Progenitor cell of endocrine pancreas (in vitro differentiated cells): ENCODE measurements at regions not wholly inside any gene's neighbourhood (a gene's known extent, or its start where the extent isn't known, plus 50 kb on each side); places are given as distances from the start of the nearest gene placed in this dataset.

Experiments used
- DNase-seq: peaks from one replicate; pipeline ENCODE4 v3.0.0; 2021; ENCODE audit warnings: low spot score; ENCODE audit not compliant: unreplicated experiment
- H3K27ac Mint-ChIP-seq: 2 replicates; pipeline ENCODE4 v1.8.0; 2021; ENCODE audit warnings: mild to moderate bottlenecking, moderate library complexity, mixed read lengths
- H3K27me3 Mint-ChIP-seq: 2 replicates; pipeline ENCODE4 v1.8.0; 2021; ENCODE audit warnings: mixed read lengths
- H3K36me3 Mint-ChIP-seq: 2 replicates; pipeline ENCODE4 v1.8.0; 2022; ENCODE audit warnings: mixed read lengths; ENCODE audit not compliant: insufficient read depth
- H3K4me1 Mint-ChIP-seq: 2 replicates; pipeline ENCODE4 v1.8.0; 2021; ENCODE audit warnings: low read depth, mixed read lengths
- H3K4me3 Mint-ChIP-seq: 2 replicates; pipeline ENCODE4 v1.8.0; 2021; ENCODE audit warnings: low read depth, mild to moderate bottlenecking, moderate library complexity, mixed read lengths
- H3K9me3 Mint-ChIP-seq: 2 replicates; pipeline ENCODE4 v1.8.0; 2021; ENCODE audit warnings: low read depth, mixed read lengths
- CTCF ChIP-seq: fragments of 200-600 bp; sonication (generic); IDR thresholded peaks from one replicate; pipeline ENCODE4 v1.5.0; 2021; ENCODE audit warnings: antibody characterized with exemption, mild to moderate bottlenecking; ENCODE audit not compliant: unreplicated experiment

GRCh38 chr2:204452464-204453023 is 92.7 kb upstream of the PARD3B start:
- Mint-ChIP-seq H3K27me3 (no peaks in the 10 kb centered on the region), H3K4me1 (peaks cover 22% of the 10 kb centered on the region), H3K27ac (peak overlapping the region; percentile 27), H3K9me3 (no peaks in the 10 kb centered on the region), H3K36me3 (no peaks in the 10 kb centered on the region), H3K4me3 (no peak overlapping the region)
- no peak for TF ChIP-seq CTCF
- DNase-seq: no peak

DNA sequence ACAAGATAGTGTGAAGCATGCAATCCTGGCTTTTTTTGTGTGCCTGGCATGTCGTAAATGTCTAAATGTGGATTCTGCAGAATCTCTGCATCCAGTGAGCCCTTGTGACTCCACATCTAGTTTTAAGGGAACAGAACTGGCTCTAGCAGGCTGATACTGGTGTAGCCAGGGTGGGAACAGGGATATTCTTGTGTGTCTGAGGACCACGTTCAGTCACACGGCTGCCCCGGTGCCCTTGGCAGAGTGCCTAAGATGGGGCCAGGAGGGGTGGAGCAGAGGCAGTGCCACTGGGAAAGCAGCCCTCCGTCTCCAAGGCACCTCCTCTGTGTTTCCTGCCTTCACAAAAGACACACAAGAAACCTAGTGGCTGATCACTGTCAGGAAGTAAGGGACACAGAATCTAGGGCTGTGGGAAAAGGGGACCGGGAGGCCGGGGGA is 91.5 kb upstream of the PARD3B start:
- TF ChIP-seq CTCF: no peak
- H3K4me3 Mint-ChIP-seq: no peak overlapping the region
- H3K36me3 Mint-ChIP-seq: no peaks in the 10 kb centered on the region
- H3K27ac Mint-ChIP-seq: no peak overlapping the region
- no peaks in the 10 kb centered on the region for H3K9me3 Mint-ChIP-seq
- H3K27me3 Mint-ChIP-seq: no peaks in the 10 kb centered on the region
- H3K4me1 Mint-ChIP-seq: peaks cover 22% of the 10 kb centered on the region
- no peak for DNase-seq

- Mint-ChIP-seq H3K4me1 (peaks cover 17% of the 10 kb centered on the region), H3K36me3 (no peaks in the 10 kb centered on the region), H3K27ac (no peak overlapping the region), H3K9me3 (no peaks in the 10 kb centered on the region), H3K27me3 (no peaks in the 10 kb centered on the region), H3K4me3 (no peak overlapping the region)
- TF ChIP-seq CTCF: no peak
- no peak for DNase-seq
Observed at GRCh38 chr2:204454672-204455380, 90.4 kb upstream of the PARD3B start.

DNA sequence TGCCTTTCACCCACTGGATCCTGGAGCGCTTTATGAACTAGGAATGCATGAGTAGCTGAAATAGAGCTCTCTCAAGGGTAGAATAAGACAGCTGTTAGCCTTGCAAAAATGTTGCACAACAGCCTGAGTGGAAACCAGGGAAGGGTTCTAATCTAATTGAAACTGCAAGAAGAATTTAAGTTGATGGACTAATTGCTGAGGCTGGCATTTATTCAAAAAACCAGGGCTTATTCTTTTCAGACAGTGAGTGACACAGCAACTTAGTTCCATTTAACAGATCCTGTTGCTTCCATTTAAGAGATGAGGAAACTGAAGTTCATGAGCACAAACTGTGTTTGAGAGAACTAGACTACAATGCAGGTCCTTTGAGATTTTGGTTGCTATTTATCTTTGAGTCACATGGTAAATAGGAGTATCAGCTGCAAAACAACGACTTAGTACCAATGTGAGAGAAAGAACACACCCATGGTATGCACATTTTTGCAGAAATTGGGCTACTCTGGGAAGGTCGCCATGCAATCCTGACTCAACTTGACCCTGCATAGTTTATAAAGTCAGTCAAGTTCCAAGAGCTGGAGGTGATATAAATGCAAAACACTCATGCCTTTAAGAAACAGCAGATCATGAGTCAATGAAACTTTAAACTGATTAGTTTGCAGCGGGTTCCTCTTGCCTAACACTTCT is 76.4 kb upstream of the PARD3B start:
- TF ChIP-seq CTCF: no peak
- Mint-ChIP-seq H3K4me1 (peaks cover 6% of the 10 kb centered on the region), H3K9me3 (peaks cover 2% of the 10 kb centered on the region), H3K27me3 (no peaks in the 10 kb centered on the region), H3K27ac (no peak overlapping the region), H3K36me3 (no peaks in the 10 kb centered on the region), H3K4me3 (no peak overlapping the region)
- no peak for DNase-seq

- Mint-ChIP-seq H3K27me3 (no peaks in the 10 kb centered on the region), H3K4me3 (no peak overlapping the region), H3K9me3 (no peaks in the 10 kb centered on the region), H3K36me3 (no peaks in the 10 kb centered on the region), H3K27ac (no peak overlapping the region), H3K4me1 (peaks cover 6% of the 10 kb centered on the region)
- DNase-seq: no peak
- TF ChIP-seq CTCF: no peak
Observed at GRCh38 chr2:204470178-204470620, 75.1 kb upstream of the PARD3B start.
